Head of caudate nucleus (tissue), 42 donors: ENCODE measurements at regions not wholly inside any gene's neighbourhood (a gene's known extent, or its start where the extent isn't known, plus 50 kb on each side); places are given as distances from the start of the nearest gene placed in this dataset.
A peak's percentile ranks its signal among the peaks of the same experiment; 100 is the strongest.

Experiments used
- DNase-seq, 42 donors: peaks; one replicate each; pipeline versions ENCODE4 v3.0.0 to v3.0.0-alpha.2; 2020 to 2021; ENCODE audit warnings: mixed read lengths in 7 of 42
- intact Hi-C: fragments of 100-400 bp; cut with DNase I; formaldehyde crosslinking; loops from one replicate; pipeline ENCODE4 v1.15.0; 2022

- intact Hi-C loops: no loop called here
- no peak for DNase-seq
These were observed 782.9 kb upstream of the HS3ST1 start for GRCh38 chr4:12211636-12212035.

DNA sequence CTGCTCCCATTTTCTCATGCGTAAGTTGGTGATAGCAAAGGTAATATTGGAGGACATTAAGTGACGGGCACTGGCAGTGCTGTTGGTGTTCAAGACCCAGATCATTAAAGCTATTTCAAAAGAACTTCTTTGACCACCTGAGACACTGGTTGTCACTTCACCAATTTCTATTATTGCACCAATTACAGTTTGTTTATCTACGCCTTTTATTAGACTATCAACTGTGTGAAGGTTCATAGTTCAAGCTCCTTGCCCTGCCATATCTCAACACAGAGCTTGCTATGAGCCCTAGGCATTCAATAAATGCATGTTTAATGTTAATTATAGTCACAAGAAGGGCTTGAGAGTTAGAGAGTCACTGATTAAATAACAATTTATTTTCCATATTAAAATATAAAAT lies 778.7 kb upstream of the HS3ST1 start:
- intact Hi-C loops: no loop called here
- no peak for DNase-seq

- no peak for DNase-seq
- intact Hi-C loops: no loop called here
These were observed 777.4 kb upstream of the HS3ST1 start for GRCh38 chr4:12206091-12206490.

GRCh38 chr4:12203945-12204344 lies 775.3 kb upstream of the HS3ST1 start:
- no peak for DNase-seq
- intact Hi-C loops: no loop called here

DNA sequence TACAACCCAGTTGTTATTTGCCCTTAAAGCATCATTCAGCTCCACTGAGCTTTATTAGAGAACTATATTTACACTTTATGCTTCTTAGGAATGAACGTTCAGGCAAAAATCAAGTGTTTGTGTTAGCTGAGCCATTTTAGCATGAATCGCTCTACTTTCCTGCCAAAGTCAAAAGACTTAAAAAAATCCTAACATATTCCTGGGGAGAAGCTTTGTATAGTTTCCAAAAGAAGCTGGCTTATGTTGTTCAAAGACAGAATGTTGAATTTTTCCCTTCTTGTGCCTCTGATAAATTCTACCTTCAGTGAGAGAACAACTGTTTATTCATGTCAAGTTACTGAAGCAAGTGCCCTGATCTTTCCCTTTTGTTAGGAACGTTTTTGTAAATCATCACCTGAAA lies 771.5 kb upstream of the HS3ST1 start:
- DNase-seq: no peak
- intact Hi-C loops: no loop called here

DNA sequence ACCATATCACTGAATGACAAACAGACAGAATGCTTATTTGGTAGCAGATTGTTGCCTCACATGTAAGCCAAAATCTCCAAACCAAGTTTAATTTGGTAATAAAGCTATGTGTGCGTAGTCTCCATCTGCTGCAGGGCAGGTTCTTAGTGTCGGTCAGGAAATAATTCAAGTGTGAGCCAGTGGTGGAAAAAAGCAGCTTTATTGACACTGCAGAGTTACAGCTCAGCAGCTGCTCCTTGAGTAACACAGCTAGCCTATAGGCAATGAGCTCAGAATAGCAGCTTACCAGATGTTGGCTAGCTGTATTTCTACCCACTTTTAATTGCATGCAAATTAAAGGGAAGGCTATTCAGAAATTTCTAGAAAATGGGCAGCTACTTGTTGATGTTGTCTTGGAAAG lies 757.8 kb upstream of the HS3ST1 start:
- no peak for DNase-seq
- intact Hi-C loops: no loop called here

DNA sequence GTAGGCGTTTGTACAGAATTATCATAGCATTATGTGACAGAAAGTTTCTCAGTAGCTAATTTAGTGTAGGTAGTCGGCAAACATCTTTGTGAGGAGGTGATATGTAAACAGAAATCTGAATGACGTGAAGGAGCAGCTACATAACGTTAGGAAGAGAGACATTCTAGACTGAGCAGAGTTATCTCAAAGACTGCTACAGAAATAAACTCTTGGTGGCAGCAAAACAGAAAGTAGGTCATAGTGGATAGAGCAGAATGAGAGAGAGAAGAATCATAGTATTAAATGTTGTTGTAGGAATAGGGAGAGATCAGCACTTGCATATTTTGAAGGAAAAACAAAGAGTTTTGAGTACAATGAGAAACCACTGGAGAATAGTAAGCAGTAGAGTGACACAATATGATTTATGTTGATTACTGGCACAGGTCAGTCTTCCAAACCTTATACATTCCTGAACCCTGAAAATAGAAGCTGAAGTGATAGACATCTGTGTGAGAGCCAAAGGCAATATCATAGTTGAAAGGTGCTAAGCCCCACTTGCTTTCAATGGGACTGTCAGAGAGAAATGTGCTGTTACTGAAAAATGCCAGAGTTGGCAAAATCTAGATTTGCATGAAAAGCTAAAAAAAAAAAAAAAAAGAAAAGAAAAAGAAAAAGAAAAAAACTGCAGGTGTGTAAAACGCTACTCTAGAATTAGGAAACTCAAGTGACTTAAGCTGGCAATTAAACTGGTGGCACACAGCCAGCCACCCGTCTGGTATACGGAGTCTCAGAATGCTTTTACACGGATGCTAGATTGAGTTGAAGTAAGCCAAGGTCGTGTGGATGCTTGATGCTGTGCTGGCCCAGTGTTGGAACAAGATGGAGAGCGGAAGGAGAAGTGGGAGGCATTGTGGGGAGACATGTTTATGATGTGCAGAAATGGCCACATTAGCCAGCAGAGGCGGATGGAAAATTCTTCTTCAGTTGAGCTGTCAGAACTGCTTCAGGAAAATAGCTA lies 750.2 kb upstream of the HS3ST1 start:
- intact Hi-C loops: no loop called here
- peak in 2 of 42 donors; percentile 3 to 6 for DNase-seq

GRCh38 chr4:12177416-12177815 lies 748.7 kb upstream of the HS3ST1 start:
- intact Hi-C loops: no loop called here
- no peak for DNase-seq

DNA sequence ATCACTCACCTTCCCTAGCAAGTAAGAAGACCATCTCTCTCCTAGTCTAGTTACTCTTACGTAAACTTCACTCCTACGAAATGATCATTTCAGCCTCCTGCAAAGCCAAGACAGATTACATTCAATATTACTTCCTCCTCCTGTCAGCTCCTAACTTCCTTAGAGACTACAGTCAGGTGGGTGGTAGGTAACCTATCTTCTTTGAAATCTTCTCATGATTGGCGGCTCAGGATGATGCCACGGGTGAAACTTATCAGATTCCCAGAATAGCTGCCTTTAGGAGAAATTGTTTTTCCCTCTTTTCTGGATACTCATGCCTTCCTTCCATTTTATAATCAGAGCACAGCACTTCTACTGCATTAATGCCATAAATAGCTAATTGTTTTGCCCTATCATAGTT lies 744.8 kb upstream of the HS3ST1 start:
- DNase-seq: peak in 17 of 42 donors; percentile 7 to 71 (median 18)
- intact Hi-C loops: no loop called here

DNA sequence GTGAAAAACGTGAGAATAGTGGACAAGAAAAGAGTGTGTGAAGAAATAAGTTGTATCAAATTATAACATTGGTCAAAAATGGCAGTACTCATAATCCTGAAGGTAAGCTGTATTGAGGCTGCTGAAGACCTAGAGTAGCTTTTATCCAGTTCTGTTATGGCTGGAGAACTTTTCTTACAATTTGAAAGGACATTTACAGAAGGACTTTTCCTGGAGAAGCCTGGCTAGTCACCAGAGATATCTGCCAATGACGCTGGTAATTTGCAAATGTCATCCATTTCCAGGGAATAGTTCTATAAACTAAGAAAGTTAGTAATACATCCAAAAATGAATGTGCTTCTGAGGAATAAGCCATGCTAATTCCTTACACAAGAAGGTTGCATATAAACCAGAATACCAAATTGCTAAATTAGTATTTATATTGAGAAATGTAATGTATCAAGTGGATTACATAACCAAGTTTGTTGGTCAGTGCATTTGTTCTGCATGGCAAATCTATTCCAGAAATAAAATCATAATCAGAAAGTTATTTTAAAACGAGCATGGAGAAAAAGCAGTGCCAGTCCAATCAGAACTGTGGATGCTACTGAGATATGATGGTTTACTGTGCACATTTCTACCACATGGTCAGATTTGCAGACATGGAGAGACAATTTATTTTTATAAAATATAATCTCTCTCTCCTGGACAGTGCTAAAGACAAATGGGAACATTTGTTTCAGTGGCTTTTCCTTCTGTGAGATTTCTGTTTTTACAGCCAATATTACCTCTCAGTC lies 743.7 kb upstream of the HS3ST1 start:
- no peak for DNase-seq
- intact Hi-C loops: no loop called here

GRCh38 chr4:12170308-12170707 lies 741.6 kb upstream of the HS3ST1 start:
- intact Hi-C loops: no loop called here
- DNase-seq: no peak

DNA sequence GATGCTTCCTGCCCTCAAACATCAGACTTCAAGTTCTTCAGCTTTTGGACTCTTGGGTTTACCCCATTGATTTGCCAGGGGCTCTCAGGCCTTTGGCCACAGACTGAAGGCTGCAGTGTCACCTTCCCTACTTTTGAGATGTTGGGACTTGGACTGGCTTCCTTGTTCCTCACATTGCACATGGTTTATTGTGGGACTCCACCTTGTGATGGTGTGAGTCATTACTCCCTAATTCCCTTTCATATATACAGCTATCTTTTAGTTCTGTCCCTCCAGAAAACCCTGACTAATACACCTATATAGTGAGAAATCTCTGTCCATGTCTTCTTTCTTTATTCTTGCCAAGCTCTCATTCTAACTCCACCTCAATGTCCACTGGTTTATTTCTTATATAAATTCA lies 736.9 kb upstream of the HS3ST1 start:
- intact Hi-C loops: no loop called here
- DNase-seq: no peak

DNA sequence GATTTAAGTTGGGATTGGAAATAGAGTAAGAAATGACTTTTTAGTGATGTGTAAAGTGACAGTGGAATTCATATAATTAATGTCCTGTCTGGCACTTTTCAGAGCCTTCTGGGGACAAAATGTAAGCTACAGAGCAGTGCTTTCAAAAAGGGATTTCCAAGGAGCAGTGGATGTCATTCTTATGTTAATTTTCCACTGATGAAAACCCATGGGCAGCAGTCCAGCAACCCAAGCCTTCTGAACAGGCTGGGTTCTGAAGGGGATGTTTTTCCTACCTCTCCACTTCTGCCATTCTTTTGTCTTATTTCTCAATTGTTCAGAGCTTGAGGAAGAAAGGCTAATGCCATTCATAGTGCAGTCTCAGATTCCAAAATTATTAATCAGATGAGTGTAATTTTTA lies 717.6 kb upstream of the HS3ST1 start:
- peak in 2 of 42 donors; percentile 2 to 28 for DNase-seq
- intact Hi-C loops: no loop called here

- intact Hi-C loops: no loop called here
- DNase-seq: peak in 18 of 42 donors; percentile 6 to 65 (median 34)
These were observed 717.1 kb upstream of the HS3ST1 start for GRCh38 chr4:12145768-12146167.

- intact Hi-C loops: no loop called here
- DNase-seq: peak in 7 of 42 donors; percentile 6 to 66 (median 39)
These were observed 716.4 kb upstream of the HS3ST1 start for GRCh38 chr4:12145106-12145505.

DNA sequence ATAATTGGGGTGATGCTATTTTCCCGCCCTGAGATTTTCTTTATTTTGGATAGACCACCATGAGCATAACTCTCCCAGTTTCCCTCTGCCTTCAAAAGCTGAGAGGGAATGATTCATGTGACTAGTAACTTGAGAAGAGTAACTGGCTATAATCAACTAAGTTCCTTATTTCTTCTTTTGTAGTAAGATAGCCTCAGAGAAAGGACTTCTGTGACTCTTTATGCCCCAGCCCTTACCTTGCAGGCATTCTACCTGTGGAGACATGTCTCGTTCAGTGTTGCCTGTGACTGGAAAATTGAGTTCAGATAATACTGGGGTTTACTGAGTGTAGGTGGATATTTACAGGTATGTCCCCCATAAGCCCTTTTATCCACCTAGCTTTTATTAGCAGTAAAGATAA lies 715.4 kb upstream of the HS3ST1 start:
- DNase-seq: no peak
- intact Hi-C loops: no loop called here

DNA sequence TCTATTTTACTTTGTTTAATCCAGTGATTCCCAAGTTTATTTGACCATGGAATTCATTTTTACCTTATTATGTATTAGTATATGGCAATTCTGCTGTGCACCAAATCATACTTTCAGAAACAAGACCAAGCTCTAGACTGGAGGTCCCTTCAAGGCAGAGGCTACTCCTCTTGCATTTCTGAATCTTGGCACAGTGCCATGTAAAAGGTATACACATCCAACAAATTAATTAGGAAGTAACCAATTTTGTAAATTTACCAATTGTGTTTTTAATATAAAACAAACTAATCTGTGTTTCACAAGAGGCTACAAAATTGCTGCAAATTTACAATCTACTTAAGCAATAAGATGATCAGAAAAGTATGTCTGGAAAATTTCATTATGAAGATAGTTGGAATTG lies 712.2 kb upstream of the HS3ST1 start:
- intact Hi-C loops: no loop called here
- no peak for DNase-seq

GRCh38 chr4:12139296-12139695 lies 710.6 kb upstream of the HS3ST1 start:
- peak in 2 of 42 donors; percentile 8 to 17 for DNase-seq
- intact Hi-C loops: no loop called here

- intact Hi-C loops: no loop called here
- DNase-seq: no peak
These were observed 709.8 kb upstream of the HS3ST1 start for GRCh38 chr4:12138488-12138887.

- no peak for DNase-seq
- intact Hi-C loops: no loop called here
These were observed 708.9 kb upstream of the HS3ST1 start for GRCh38 chr4:12137575-12137974.
